Adrenal gland (tissue), 5 donors: ENCODE measurements at regions not wholly inside any gene's neighbourhood (a gene's known extent, or its start where the extent isn't known, plus 50 kb on each side); places are given as distances from the start of the nearest gene placed in this dataset.

ENCODE experiments used
- CTCF ChIP-seq, 6 experiments: fragments of 450-650 bp in 4 of 6; fragments of 200-600 bp in 2 of 6; sonication (generic) in 1 of 6; IDR thresholded peaks; 1 replicate in 5 of 6; 2 replicates in 1 of 6; pipeline versions ENCODE4 v1.5.1 to v1.8.0; 2016 to 2021; ENCODE audit warnings: antibody characterized with exemption in 6 of 6, mild to moderate bottlenecking in 2 of 6, moderate library complexity in 1 of 6
- POLR2A ChIP-seq, 2 donors: fragments of 450-650 bp; IDR thresholded peaks; one replicate each; pipeline ENCODE4 v1.6.1; 2017; ENCODE audit warnings: antibody characterized with exemption in 2 of 2, mild to moderate bottlenecking in 2 of 2, moderate library complexity in 1 of 2
- donor health status: DM: no; HTN: no; CAD: no.

GRCh38 chr20:40562031-40562430 lies 127.0 kb downstream of the MAFB start:
- no peak for TF ChIP-seq CTCF (IDR thresholded peaks at IDR 0.05)
- no peak for TF ChIP-seq POLR2A (IDR thresholded peaks at IDR 0.05)
